Small intestine (tissue), 7 donors: ENCODE measurements at regions not wholly inside any gene's neighbourhood (a gene's known extent, or its start where the extent isn't known, plus 50 kb on each side); places are given as distances from the start of the nearest gene placed in this dataset.
"Not testable (repeated sequence)": the region's sequence is repeated elsewhere in the genome, so short reads cannot be mapped to it uniquely, and the experiment has no call there.

Source experiments
- DNase-seq, 2 donors: peaks; one replicate each; pipeline versions ENCODE4 v3.0.0 to v3.0.0-alpha.2; 2013
- FAIRE-seq: peaks from 2 replicates; lab custom pipeline; 2012; peaks lifted over from hg19 to GRCh38; lab: Jason Lieb, UNC
- H3K27ac ChIP-seq, 3 donors: one replicate each; pipeline ENCODE4 v1.5.1; 2013; ENCODE audit warnings: low read length in 2 of 3, mild to moderate bottlenecking in 2 of 3, control low read depth in 1 of 3, inconsistent platforms in 1 of 3, low read depth in 1 of 3, moderate library complexity in 1 of 3
- H3K27me3 ChIP-seq, 3 donors: one replicate each; pipeline ENCODE4 v1.6.1; 2013; ENCODE audit warnings: low read length in 3 of 3, inconsistent platforms in 1 of 3; ENCODE audit not compliant: control insufficient read depth in 3 of 3, insufficient read depth in 3 of 3
- H3K36me3 ChIP-seq, 3 donors: one replicate each; pipeline ENCODE4 v1.6.1; 2013; ENCODE audit warnings: low read length in 3 of 3, inconsistent platforms in 1 of 3, low read depth in 1 of 3, mild to moderate bottlenecking in 1 of 3, moderate library complexity in 1 of 3; ENCODE audit not compliant: control insufficient read depth in 3 of 3, insufficient read depth in 2 of 3
- H3K4me1 ChIP-seq, 3 donors: one replicate each; pipeline ENCODE4 v1.6.1; 2013; ENCODE audit warnings: low read length in 2 of 3, inconsistent platforms in 1 of 3, low read depth in 1 of 3, mild to moderate bottlenecking in 1 of 3, moderate library complexity in 1 of 3; ENCODE audit not compliant: control insufficient read depth in 3 of 3, insufficient read depth in 2 of 3
- H3K4me3 ChIP-seq, 3 donors: one replicate each; pipeline ENCODE4 v1.5.1; 2013; ENCODE audit warnings: low read length in 3 of 3, control low read depth in 1 of 3, inconsistent platforms in 1 of 3, low read depth in 1 of 3, mild to moderate bottlenecking in 1 of 3, moderate library complexity in 1 of 3
- H3K9me3 ChIP-seq, 2 donors: one replicate each; pipeline ENCODE4 v1.6.1; 2013; ENCODE audit warnings: low read depth in 1 of 2, low read length in 1 of 2; ENCODE audit not compliant: control insufficient read depth in 2 of 2, insufficient read depth in 1 of 2
- WGBS, 3 donors: extraction: QIAGEN DNeasy Blood & Tissue Kit; methylation state at CpG; one replicate each; pipeline ENCODE4 v1.1.7; 2013; 5-methylcytosine and 5-hydroxymethylcytosine counted together
- donor health status: healthy with polysubstance abuse.
- donor health status: control.
- donor health status: control.
- donor health status: Bipolar disorder and iron deficiency.
- donor health status: healthy.

GRCh38 chr11:121358760-121359159 is 66.2 kb downstream of the SC5D start:
- no peak for FAIRE-seq
- Histone ChIP-seq H3K27me3 (peaks cover 0 to 3% (median 0%) of the 10 kb centered on the region in 3 donors), H3K4me3 (no peak overlapping the region), H3K27ac (no peak overlapping the region), H3K9me3 (no peaks in the 10 kb centered on the region), H3K4me1 (no peaks in the 10 kb centered on the region), H3K36me3 (no peaks in the 10 kb centered on the region)
- no peak for DNase-seq
- WGBS, 3 donors = 38 to 59% (median 48%) methylated on average over 1 of the region's 1 CpG

DNA sequence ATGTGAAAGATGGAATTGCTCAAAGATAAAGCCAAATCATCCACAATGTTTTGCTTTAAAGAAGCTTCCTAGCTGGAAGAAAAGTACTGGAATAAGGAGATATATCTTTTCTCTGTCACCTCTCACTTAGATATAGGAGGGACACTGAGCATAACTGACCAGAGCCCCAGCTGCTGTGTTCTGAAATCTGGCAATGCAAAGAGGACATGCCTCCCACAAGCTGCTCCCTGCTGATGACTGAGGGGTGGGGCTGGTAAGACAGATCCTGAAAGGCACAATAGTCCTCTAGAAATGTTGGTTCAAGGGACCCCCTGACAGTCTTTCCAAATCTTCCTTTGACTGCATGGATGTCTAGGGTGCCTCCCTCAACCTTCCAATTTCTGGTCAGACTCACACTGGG is 67.0 kb downstream of the SC5D start:
- DNase-seq = no peak
- H3K4me3 ChIP-seq = no peak overlapping the region
- no peaks in the 10 kb centered on the region for H3K9me3 ChIP-seq
- peaks cover 0 to 3% (median 0%) of the 10 kb centered on the region in 3 donors for H3K27me3 ChIP-seq
- no peaks in the 10 kb centered on the region for H3K36me3 ChIP-seq
- no peaks in the 10 kb centered on the region for H3K4me1 ChIP-seq
- FAIRE-seq = no peak
- H3K27ac ChIP-seq = no peak overlapping the region

GRCh38 chr11:121362955-121363354 is 70.4 kb downstream of the SC5D start:
- not testable (repeated sequence) for H3K4me1 ChIP-seq, H3K27me3 ChIP-seq, DNase-seq, H3K9me3 ChIP-seq, FAIRE-seq, H3K36me3 ChIP-seq, H3K27ac ChIP-seq, H3K4me3 ChIP-seq
- 93 to 98% (median 96%) methylated on average over 41 of the region's 41 CpGs for WGBS, 3 donors

GRCh38 chr11:121365304-121365703 is 72.7 kb downstream of the SC5D start:
- Histone ChIP-seq H3K27me3 (no peaks in the 10 kb centered on the region), H3K36me3 (no peaks in the 10 kb centered on the region), H3K4me3 (no peak overlapping the region), H3K4me1 (peaks cover 0 to 9% (median 0%) of the 10 kb centered on the region in 3 donors), H3K9me3 (no peaks in the 10 kb centered on the region), H3K27ac (no peak overlapping the region)
- 94 to 96% (median 96%) methylated on average over 4 of the region's 4 CpGs for WGBS, 3 donors
- no peak for FAIRE-seq
- DNase-seq = no peak

DNA sequence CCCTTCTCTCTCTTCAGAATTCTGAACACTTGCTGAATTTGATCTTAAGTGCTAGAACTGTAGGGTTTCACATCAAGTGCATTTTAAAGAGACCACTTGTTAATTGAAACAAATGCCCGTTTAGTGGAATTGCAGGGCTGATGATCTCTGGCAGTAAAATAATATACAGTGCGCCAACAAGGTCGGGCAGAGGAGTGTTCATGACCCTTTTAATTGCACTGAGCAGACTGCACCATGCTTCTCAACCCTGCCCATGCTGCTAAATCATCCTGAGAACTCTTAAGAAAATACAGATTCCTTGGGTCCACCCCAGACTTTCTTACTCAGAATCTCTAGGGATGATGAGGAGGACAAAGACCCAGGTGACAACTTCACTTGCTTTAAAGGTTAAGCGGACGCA is 73.5 kb downstream of the SC5D start:
- Histone ChIP-seq H3K9me3 (no peaks in the 10 kb centered on the region), H3K27me3 (no peaks in the 10 kb centered on the region), H3K4me3 (no peak overlapping the region), H3K36me3 (no peaks in the 10 kb centered on the region), H3K27ac (no peak overlapping the region), H3K4me1 (peaks cover 0 to 9% (median 0%) of the 10 kb centered on the region in 3 donors)
- no peak for FAIRE-seq
- 82 to 90% (median 86%) methylated on average over 5 of the region's 5 CpGs for WGBS, 3 donors
- DNase-seq = no peak

DNA sequence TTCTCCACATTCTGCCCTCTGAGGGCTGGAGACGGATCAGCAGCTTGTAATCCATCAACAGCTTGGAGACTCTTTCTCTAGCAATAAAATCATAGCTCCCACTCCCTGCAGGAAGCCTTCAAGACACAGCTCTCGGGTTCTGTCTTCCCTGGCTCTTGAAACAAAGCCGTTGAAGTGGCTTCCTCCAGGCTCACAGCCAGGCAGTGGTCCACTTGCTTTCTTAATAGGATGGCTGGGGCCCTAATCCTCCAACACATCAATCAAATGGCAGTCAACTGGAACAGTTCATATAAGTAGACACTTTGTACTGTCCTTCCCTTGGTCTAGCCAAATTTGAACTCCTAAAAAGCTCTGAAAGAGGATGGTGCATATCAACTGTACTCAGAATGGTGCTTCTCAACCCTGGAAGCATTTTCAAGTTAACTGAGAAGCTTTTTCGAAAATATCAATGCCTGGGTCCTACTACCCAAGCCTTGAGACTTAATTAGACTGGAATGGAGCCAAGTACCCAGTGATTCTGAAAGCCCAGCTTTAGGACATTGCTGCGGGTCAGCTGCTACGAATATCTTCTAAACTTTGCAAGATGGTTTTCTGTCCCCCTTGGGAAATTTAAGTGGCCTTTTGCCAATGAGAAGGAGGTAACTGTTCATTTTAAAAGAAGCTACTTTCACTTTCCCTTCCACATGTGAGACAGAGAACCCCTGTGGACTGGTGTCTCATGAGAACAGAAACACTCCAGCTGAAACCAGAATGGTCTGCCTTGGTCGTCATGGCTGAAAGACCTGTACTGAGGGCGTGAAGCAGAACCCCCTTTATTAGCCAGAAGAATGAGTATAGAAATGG is 74.7 kb downstream of the SC5D start:
- peaks cover 0 to 9% (median 0%) of the 10 kb centered on the region in 3 donors for H3K4me1 ChIP-seq
- no peak overlapping the region for H3K4me3 ChIP-seq
- H3K36me3 ChIP-seq = no peaks in the 10 kb centered on the region
- peak; percentile 24 to 61 for DNase-seq
- no peaks in the 10 kb centered on the region for H3K27me3 ChIP-seq
- WGBS, 3 donors = 41 to 46% (median 46%) methylated on average over 8 of the region's 8 CpGs
- FAIRE-seq = no peak
- H3K9me3 ChIP-seq = no peaks in the 10 kb centered on the region
- no peak overlapping the region for H3K27ac ChIP-seq

GRCh38 chr11:121367844-121368225 is 75.3 kb downstream of the SC5D start:
- Histone ChIP-seq H3K36me3 (no peaks in the 10 kb centered on the region), H3K9me3 (no peaks in the 10 kb centered on the region), H3K27me3 (no peaks in the 10 kb centered on the region), H3K27ac (no peak overlapping the region), H3K4me1 (peaks cover 0 to 9% (median 0%) of the 10 kb centered on the region in 3 donors), H3K4me3 (no peak overlapping the region)
- DNase-seq (no peak), FAIRE-seq (no peak)
- WGBS, 3 donors = 53 to 75% (median 59%) methylated on average over 2 of the region's 2 CpGs

DNA sequence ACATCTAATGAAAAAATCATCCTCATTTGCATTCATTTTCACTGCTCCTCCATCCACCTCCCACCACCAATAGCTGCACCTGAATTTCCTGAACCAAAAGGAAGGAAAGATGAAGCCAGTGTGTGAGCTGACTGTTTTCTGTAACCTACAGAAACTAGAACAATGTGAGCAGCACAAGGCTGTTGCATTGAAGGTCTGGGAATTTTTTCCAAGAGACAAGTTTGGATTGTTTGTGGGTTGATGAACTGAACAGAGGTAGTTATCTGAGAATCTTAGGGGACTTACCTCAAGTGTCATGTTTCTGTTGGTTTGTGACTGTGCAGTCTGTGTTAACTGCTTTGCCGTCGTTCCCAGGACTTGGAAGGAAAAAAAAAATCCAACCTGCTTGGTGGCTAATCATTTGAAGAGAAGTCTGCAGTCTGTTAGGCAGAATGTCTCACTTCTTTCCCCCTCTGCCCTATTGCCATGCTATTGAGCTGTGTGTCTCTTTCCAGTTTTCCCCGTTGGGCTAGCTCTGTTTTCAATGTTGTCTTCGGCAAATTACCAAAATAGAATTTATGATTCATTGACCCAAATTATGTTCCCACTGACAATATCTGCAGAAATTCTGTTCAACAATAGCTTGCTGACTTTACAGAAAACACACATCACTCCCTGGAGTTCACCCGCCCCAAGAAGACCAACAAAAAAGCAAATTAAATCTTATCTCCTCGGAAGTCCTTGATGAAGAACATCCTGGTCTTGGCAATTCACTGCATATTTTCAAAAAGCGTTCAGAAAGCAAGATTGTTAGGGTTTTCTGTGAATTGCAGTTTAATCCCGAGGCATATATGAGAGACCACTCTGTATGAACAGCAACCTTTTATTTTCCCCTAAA is 76.0 kb downstream of the SC5D start:
- no peak overlapping the region for H3K27ac ChIP-seq
- H3K9me3 ChIP-seq = no peaks in the 10 kb centered on the region
- H3K4me1 ChIP-seq = peaks cover 0 to 9% (median 0%) of the 10 kb centered on the region in 3 donors
- WGBS, 3 donors = 75 to 88% (median 86%) methylated on average over 8 of the region's 8 CpGs
- H3K27me3 ChIP-seq = no peaks in the 10 kb centered on the region
- no peak for FAIRE-seq
- no peak for DNase-seq
- H3K4me3 ChIP-seq = no peak overlapping the region
- H3K36me3 ChIP-seq = no peaks in the 10 kb centered on the region
